HEK293 (cell line): ENCODE measurements at regions not wholly inside any gene's neighbourhood (a gene's known extent, or its start where the extent isn't known, plus 50 kb on each side); places are given as distances from the start of the nearest gene placed in this dataset.

Experiments used
- CTCF ChIA-PET: fragments of 350-600 bp; formaldehyde crosslinking; extraction: SDS; loops from one replicate; lab custom pipeline; 2021; ENCODE audit warnings: antibody characterized with exemption; lab: Yijun Ruan, JAX
- POLR2A ChIA-PET: fragments of 300-600 bp; formaldehyde crosslinking; extraction: SDS; loops from one replicate; lab custom pipeline; 2020; ENCODE audit warnings: antibody characterized with exemption, inconsistent platforms; lab: Yijun Ruan, JAX
- H3K27ac ChIP-seq: fragments of 200-500 bp; sonication (Bioruptor generic); 2 replicates; pipeline ENCODE4 v1.5.1; 2014; ENCODE audit warnings: low read depth, low read length, control low read depth, inconsistent platforms; ENCODE audit errors: extremely low read depth
- H3K36me3 ChIP-seq, 2 experiments: fragments of 200-500 bp in 1 of 2; sonication (Bioruptor generic) in 1 of 2; 1 replicate in 1 of 2; 2 replicates in 1 of 2; pipeline ENCODE4 v1.5.1; 2014 to 2017; ENCODE audit warnings: inconsistent platforms in 2 of 2, low read length in 2 of 2; ENCODE audit not compliant: control insufficient read depth in 2 of 2, insufficient read depth in 1 of 2
- H3K4me1 ChIP-seq: fragments of 200-500 bp; sonication (Bioruptor generic); 2 replicates; pipeline ENCODE4 v1.5.1; 2014; ENCODE audit warnings: mild to moderate bottlenecking, low read length, inconsistent platforms; ENCODE audit not compliant: control insufficient read depth, insufficient read depth
- H3K4me3 ChIP-seq: 2 replicates; pipeline ENCODE4 v1.5.1; 2011; ENCODE audit warnings: low read depth, mild to moderate bottlenecking, control low read depth, low read length, moderate library complexity
- H3K9me3 ChIP-seq: fragments of 200-500 bp; sonication (Bioruptor generic); 2 replicates; pipeline ENCODE4 v1.5.1; 2014; ENCODE audit warnings: low read depth, low read length, inconsistent platforms; ENCODE audit not compliant: control insufficient read depth, insufficient read depth
- EGR2 ChIP-seq: fragments of 450-650 bp; formaldehyde crosslinking; IDR thresholded peaks from 2 replicates; pipeline ENCODE4 v1.5.1; 2016; ENCODE audit warnings: low read depth, missing biosample characterization, missing genetic modification characterization
- KLF16 ChIP-seq: fragments of 450-650 bp; formaldehyde crosslinking; IDR thresholded peaks from 2 replicates; pipeline ENCODE4 v1.5.1; 2017; ENCODE audit warnings: missing biosample characterization, missing genetic modification characterization
- PRDM1 ChIP-seq: fragments of 450-650 bp; formaldehyde crosslinking; IDR thresholded peaks from 2 replicates; pipeline ENCODE4; 2016; ENCODE audit warnings: missing biosample characterization, missing genetic modification characterization
- PRDM6 ChIP-seq: fragments of 450-650 bp; formaldehyde crosslinking; IDR thresholded peaks from 2 replicates; pipeline ENCODE4 v1.5.1; 2017; ENCODE audit warnings: missing biosample characterization, missing genetic modification characterization
- SCRT2 ChIP-seq: fragments of 450-650 bp; formaldehyde crosslinking; IDR thresholded peaks from 2 replicates; pipeline ENCODE4 v1.5.1; 2016; ENCODE audit warnings: missing biosample characterization, missing genetic modification characterization
- TCF7L2 ChIP-seq: IDR thresholded peaks from 2 replicates; pipeline ENCODE4 v1.6.1; 2011; ENCODE audit warnings: low read depth, mild to moderate bottlenecking, inconsistent platforms, low read length, moderate library complexity, borderline replicate concordance
- YY2 ChIP-seq: fragments of 450-650 bp; formaldehyde crosslinking; IDR thresholded peaks from 2 replicates; pipeline ENCODE4 v1.5.1; 2016; ENCODE audit warnings: missing biosample characterization, missing genetic modification characterization
- ZBTB8A ChIP-seq: fragments of 450-650 bp; formaldehyde crosslinking; IDR thresholded peaks from 2 replicates; pipeline ENCODE4 v1.5.1; 2016; ENCODE audit warnings: missing biosample characterization, missing genetic modification characterization
- ZFP37 ChIP-seq: fragments of 450-650 bp; formaldehyde crosslinking; IDR thresholded peaks from 2 replicates; pipeline ENCODE4 v1.5.1; 2016; ENCODE audit warnings: missing biosample characterization, missing genetic modification characterization
- ZFP41 ChIP-seq: fragments of 450-650 bp; formaldehyde crosslinking; IDR thresholded peaks from 2 replicates; pipeline ENCODE4 v1.5.1; 2016; ENCODE audit warnings: missing biosample characterization, missing genetic modification characterization, borderline replicate concordance
- ZNF221 ChIP-seq: fragments of 450-650 bp; formaldehyde crosslinking; IDR thresholded peaks from 2 replicates; pipeline ENCODE4 v1.5.1; 2017; ENCODE audit warnings: missing biosample characterization, missing genetic modification characterization, borderline replicate concordance
- ZNF248 ChIP-seq: fragments of 450-650 bp; formaldehyde crosslinking; IDR thresholded peaks from 2 replicates; pipeline ENCODE4 v1.5.1; 2017; ENCODE audit warnings: missing biosample characterization, missing genetic modification characterization
- ZNF26 ChIP-seq: fragments of 450-650 bp; formaldehyde crosslinking; IDR thresholded peaks from 2 replicates; pipeline ENCODE4 v1.5.1; 2016; ENCODE audit warnings: missing biosample characterization, missing genetic modification characterization
- ZNF37A ChIP-seq: fragments of 450-650 bp; IDR thresholded peaks from 2 replicates; pipeline ENCODE4 v1.5.1; 2018; ENCODE audit warnings: missing biosample characterization, missing genetic modification characterization
- ZNF391 ChIP-seq: fragments of 450-650 bp; formaldehyde crosslinking; IDR thresholded peaks from 2 replicates; pipeline ENCODE4 v1.5.1; 2016; ENCODE audit warnings: low read depth, missing biosample characterization, missing genetic modification characterization, borderline replicate concordance
- ZNF501 ChIP-seq: fragments of 450-650 bp; formaldehyde crosslinking; IDR thresholded peaks from 2 replicates; pipeline ENCODE4 v1.5.1; 2016; ENCODE audit warnings: missing biosample characterization, missing genetic modification characterization
- ZNF544 ChIP-seq: fragments of 450-650 bp; formaldehyde crosslinking; IDR thresholded peaks from 2 replicates; pipeline ENCODE4 v1.5.0; 2017; ENCODE audit warnings: missing biosample characterization, missing genetic modification characterization
- ZNF558 ChIP-seq: fragments of 450-650 bp; formaldehyde crosslinking; IDR thresholded peaks from 2 replicates; pipeline ENCODE4 v1.5.1; 2016; ENCODE audit warnings: missing biosample characterization, missing genetic modification characterization
- ZNF596 ChIP-seq: fragments of 450-650 bp; IDR thresholded peaks from 2 replicates; pipeline ENCODE4 v1.5.0; 2018; ENCODE audit warnings: missing biosample characterization, mild to moderate bottlenecking, missing genetic modification characterization, moderate library complexity
- ZNF654 ChIP-seq: fragments of 450-650 bp; formaldehyde crosslinking; IDR thresholded peaks from 2 replicates; pipeline ENCODE4 v1.5.1; 2016; ENCODE audit warnings: low read depth, missing biosample characterization, missing genetic modification characterization
- ZNF777 ChIP-seq: fragments of 450-650 bp; formaldehyde crosslinking; IDR thresholded peaks from 2 replicates; pipeline ENCODE4 v1.5.1; 2017; ENCODE audit warnings: missing biosample characterization, missing genetic modification characterization, borderline replicate concordance
- ZNF785 ChIP-seq: fragments of 450-650 bp; formaldehyde crosslinking; IDR thresholded peaks from 2 replicates; pipeline ENCODE4 v1.5.1; 2016; ENCODE audit warnings: missing biosample characterization, missing genetic modification characterization
- ZSCAN16 ChIP-seq: fragments of 450-650 bp; formaldehyde crosslinking; IDR thresholded peaks from 2 replicates; pipeline ENCODE4 v1.5.1; 2016; ENCODE audit warnings: missing biosample characterization, missing genetic modification characterization
- TF ChIP-seq, protein P1 (sequence below): fragments of 450-650 bp; formaldehyde crosslinking; IDR thresholded peaks from 2 replicates; pipeline ENCODE4 v1.5.1; 2016; ENCODE audit warnings: missing biosample characterization, missing genetic modification characterization
- TF ChIP-seq, protein P2 (sequence below): fragments of 450-650 bp; IDR thresholded peaks from 2 replicates; pipeline ENCODE4 v1.5.1; 2018; ENCODE audit warnings: missing biosample characterization, missing genetic modification characterization
- TF ChIP-seq, protein P3 (sequence below): fragments of 450-650 bp; formaldehyde crosslinking; IDR thresholded peaks from 2 replicates; pipeline ENCODE4 v1.5.1; 2016; ENCODE audit warnings: missing biosample characterization, missing genetic modification characterization

- no peak for TF ChIP-seq ZNF785 (tag by site-specific recombination)
- no peak for TF ChIP-seq ZNF221 (tag by site-specific recombination)
- TF ChIP-seq ZNF501 (tag by site-specific recombination), result no peak
- TF ChIP-seq ZBTB8A (tag by site-specific recombination), result no peak
- no peak for TF ChIP-seq ZNF777
- TF ChIP-seq ZNF248 (tag by site-specific recombination), result no peak
These were observed 531.7 kb downstream of the ETV1 start (continued) for GRCh38 chr7:13457790-13458189.

GRCh38 chr7:13466874-13467547 lies 522.5 kb downstream of the ETV1 start:
- Histone ChIP-seq H3K27ac (no peak overlapping the region), H3K4me1 (no peaks in the 10 kb centered on the region), H3K4me3 (no peak overlapping the region), H3K9me3 (no peaks in the 10 kb centered on the region), H3K36me3 (no peaks in the 10 kb centered on the region)
- POLR2A ChIA-PET, result no interaction called here
- TF ChIP-seq ZNF558 (no peak), SCRT2 (tag by site-specific recombination) (no peak), ZNF544 (no peak), ZBTB8A (tag by site-specific recombination) (no peak), TCF7L2 (no peak), ZFP37 (tag by site-specific recombination) (no peak), ZNF37A (tag by site-specific recombination) (no peak), ZFP41 (no peak)
- TF ChIP-seq, protein P1, sequence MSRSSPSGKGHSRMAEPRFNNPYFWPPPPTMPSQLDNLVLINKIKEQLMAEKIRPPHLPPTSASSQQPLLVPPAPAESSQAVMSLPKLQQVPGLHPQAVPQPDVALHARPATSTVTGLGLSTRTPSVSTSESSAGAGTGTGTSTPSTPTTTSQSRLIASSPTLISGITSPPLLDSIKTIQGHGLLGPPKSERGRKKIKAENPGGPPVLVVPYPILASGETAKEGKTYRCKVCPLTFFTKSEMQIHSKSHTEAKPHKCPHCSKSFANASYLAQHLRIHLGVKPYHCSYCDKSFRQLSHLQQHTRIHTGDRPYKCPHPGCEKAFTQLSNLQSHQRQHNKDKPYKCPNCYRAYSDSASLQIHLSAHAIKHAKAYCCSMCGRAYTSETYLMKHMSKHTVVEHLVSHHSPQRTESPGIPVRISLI (tag by site-specific recombination), result no peak
- CTCF ChIA-PET, result interaction anchor here (0.8 kb wide), 1 partner anchor 186 kb away, joined by 3 read pairs; no protein-coding TSS in a partner anchor

DNA sequence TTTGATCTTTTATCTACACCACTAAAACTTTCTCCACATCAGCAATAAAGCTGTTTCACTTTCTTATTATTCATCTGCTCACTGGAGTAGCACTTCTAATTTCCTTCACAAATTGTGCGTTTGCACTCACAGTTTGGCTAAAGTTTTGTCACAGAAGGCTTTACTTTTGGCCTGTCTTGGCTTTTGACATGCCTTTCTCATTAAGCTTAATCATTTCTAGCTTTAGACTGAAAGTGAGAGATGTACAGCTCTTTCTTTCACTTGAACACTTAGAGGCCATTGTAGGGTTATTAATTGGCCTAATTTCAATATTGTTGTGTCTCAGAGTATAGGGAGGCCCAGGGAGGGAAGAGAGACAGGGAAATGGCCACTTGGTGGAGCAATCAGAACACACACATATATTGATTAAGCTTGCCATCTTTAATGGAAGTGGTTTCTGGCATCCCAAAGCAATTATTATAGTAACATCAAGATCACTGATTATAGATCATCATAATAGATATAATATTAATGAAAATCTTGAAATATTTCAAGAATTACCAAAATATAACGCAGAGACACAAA lies 512.5 kb downstream of the ETV1 start:
- POLR2A ChIA-PET, result interaction anchor here (0.5 kb wide), 1 partner anchor 512 kb away, joined by 9 read pairs; no protein-coding TSS in a partner anchor
- H3K27ac ChIP-seq, result no peak overlapping the region

More for the DNA sequence above, 512.5 kb downstream of the ETV1 start:
- CTCF ChIA-PET, result interaction anchor here (0.6 to 0.9 kb wide), 2 partner anchors 249 to 984 kb away, joined by 3 read pairs; no protein-coding TSS in a partner anchor
- Histone ChIP-seq H3K4me3 (no peak overlapping the region), H3K9me3 (no peaks in the 10 kb centered on the region), H3K36me3 (no peaks in the 10 kb centered on the region), H3K4me1 (no peaks in the 10 kb centered on the region)
- TF ChIP-seq, protein P2, sequence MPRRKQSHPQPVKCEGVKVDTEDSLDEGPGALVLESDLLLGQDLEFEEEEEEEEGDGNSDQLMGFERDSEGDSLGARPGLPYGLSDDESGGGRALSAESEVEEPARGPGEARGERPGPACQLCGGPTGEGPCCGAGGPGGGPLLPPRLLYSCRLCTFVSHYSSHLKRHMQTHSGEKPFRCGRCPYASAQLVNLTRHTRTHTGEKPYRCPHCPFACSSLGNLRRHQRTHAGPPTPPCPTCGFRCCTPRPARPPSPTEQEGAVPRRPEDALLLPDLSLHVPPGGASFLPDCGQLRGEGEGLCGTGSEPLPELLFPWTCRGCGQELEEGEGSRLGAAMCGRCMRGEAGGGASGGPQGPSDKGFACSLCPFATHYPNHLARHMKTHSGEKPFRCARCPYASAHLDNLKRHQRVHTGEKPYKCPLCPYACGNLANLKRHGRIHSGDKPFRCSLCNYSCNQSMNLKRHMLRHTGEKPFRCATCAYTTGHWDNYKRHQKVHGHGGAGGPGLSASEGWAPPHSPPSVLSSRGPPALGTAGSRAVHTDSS (tag by site-specific recombination), result no peak
- TF ChIP-seq YY2 (tag by site-specific recombination) (no peak), PRDM6 (tag by site-specific recombination) (no peak), KLF16 (tag by site-specific recombination) (no peak), PRDM1 (tag by site-specific recombination) (no peak), ZNF391 (tag by site-specific recombination) (no peak), ZNF26 (tag by site-specific recombination) (no peak), ZSCAN16 (tag by site-specific recombination) (no peak), ZNF777 (no peak), EGR2 (no peak), ZNF654 (tag by site-specific recombination) (no peak), ZNF596 (tag by site-specific recombination) (no peak)
- TF ChIP-seq, protein P3, sequence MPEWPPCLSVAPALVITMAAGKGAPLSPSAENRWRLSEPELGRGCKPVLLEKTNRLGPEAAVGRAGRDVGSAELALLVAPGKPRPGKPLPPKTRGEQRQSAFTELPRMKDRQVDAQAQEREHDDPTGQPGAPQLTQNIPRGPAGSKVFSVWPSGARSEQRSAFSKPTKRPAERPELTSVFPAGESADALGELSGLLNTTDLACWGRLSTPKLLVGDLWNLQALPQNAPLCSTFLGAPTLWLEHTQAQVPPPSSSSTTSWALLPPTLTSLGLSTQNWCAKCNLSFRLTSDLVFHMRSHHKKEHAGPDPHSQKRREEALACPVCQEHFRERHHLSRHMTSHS, result no peak
